ENCODE measurements at regions not wholly inside any gene's neighbourhood (a gene's known extent, or its start where the extent isn't known, plus 50 kb on each side); places are given as distances from the start of the nearest gene placed in this dataset.
A peak's percentile ranks its signal among the peaks of the same experiment; 100 is the strongest.

DNA sequence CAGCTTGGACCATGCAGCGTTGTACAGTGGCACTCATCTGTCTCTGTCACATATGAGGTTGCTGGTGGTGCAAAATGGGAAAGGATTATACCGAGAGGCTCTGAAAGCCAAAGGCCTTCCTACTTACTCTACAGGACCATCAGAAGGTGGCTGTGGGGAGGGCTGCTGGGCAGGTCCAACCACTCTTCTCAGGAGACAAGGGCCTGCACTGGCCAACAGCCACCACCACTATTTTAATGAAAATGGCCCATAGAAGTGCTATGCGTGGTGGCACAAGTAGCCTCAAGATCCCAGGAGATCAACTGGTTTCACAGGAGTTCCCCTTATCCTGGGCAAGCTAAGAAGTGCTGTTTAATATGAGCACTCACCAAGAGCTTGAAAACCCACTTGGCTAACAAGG lies 52.3 kb downstream of the MRPL57 start:
- no peaks in the 10 kb centered on the region for H3K27me3 ChIP-seq (ENCODE audit: control insufficient read depth in 3 of 3, insufficient read depth in 3 of 3, low read depth in 1 of 3, low read length in 3 of 3)
- no peak overlapping the region for H2BK12ac ChIP-seq (ENCODE audit: low read length)
- H4K8ac ChIP-seq (ENCODE audit: low read depth, low read length), result no peak overlapping the region
- H3K23ac ChIP-seq (ENCODE audit: low read depth, low read length, poor library complexity), result no peak overlapping the region
- no peaks in the 10 kb centered on the region for H3K36me3 ChIP-seq (replicated peaks in 1 of 2; ENCODE audit: control insufficient read depth in 2 of 2, insufficient read depth in 2 of 2, low read length in 2 of 2)
- no peak overlapping the region for H2AFZ ChIP-seq (ENCODE audit: low read length)
- H3K4ac ChIP-seq (ENCODE audit: low read length), result no peak overlapping the region
- H3K79me1 ChIP-seq (ENCODE audit: low read depth, low read length), result no peaks in the 10 kb centered on the region
- H3K4me3 ChIP-seq (ENCODE audit: low read length in 2 of 2), result peak overlapping the region in 1 of 2 donors; percentile 37
- H3K14ac ChIP-seq (ENCODE audit: low read length), result no peak overlapping the region
- H3K18ac ChIP-seq (ENCODE audit: low read length), result no peak overlapping the region
- H3K9me3 ChIP-seq (replicated peaks in 1 of 2; ENCODE audit: control insufficient read depth in 2 of 2, insufficient read depth in 1 of 2, low read depth in 1 of 2, low read length in 2 of 2), result no peaks in the 10 kb centered on the region
- no peak for DNase-seq (ENCODE audit: low spot score)
- H2BK120ac ChIP-seq (ENCODE audit: low read depth, low read length), result no peak overlapping the region
- H3K27ac ChIP-seq (replicated peaks; ENCODE audit: low read length), result no peak overlapping the region
- H4K91ac ChIP-seq (ENCODE audit: low read depth, low read length, poor library complexity), result no peak overlapping the region
- no peak overlapping the region for H2AK5ac ChIP-seq (ENCODE audit: low read depth, low read length)
- no peak overlapping the region for H3K9ac ChIP-seq (ENCODE audit: low read depth, low read length, poor library complexity)
- no peaks in the 10 kb centered on the region for H3K4me1 ChIP-seq (ENCODE audit: control insufficient read depth in 2 of 2, insufficient read depth in 1 of 2, low read depth in 1 of 2, low read length in 2 of 2)
- no peak overlapping the region for H3K4me2 ChIP-seq (ENCODE audit: insufficient read depth, low read length, poor library complexity, severe bottlenecking)
- WGBS, 2 donors (ENCODE audit: extremely low coverage in 2 of 2, insufficient read length in 2 of 2, insufficient replicate concordance in 1 of 2), result no CpG with 5 or more reads among the region's 3 CpGs
- no peak overlapping the region for H2BK15ac ChIP-seq (ENCODE audit: low read length)
- H2BK5ac ChIP-seq (ENCODE audit: low read length), result no peak overlapping the region

DNA sequence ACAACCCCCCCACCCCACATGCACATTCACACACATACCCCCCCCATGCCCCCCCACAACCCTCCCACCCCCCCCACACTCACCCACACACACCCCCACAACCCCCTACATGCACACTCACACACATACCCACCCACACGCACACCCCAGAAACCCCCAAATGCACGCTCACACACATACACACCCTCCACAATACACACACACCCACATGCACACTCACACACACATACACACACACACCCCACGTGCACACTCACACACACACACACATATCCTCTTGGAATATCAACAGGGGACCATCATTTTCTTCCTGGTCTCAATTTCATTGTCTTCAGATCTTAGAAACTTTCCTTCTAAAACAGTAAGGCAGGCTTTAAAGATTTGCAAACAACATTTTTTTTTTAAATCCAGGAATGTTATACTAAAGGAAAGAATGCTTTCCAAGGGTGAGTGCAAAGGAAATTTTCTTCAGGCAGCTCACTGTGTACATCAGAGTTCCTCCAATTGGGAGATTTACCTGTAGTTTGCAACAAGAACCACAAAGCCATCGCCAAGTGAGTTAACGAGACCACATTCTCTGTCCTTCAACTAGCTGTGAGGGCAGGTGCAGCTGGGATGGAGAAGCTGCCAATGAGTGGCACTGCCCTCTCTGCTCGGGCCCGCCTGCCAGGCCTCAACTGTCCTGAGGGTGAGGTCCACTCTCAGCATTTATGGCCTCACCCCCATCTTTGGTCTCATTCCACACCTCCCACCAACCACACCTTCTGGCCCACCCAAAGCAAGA lies 53.0 kb downstream of the MRPL57 start:
- no peak overlapping the region for H2AFZ ChIP-seq (ENCODE audit: low read length)
- no peak overlapping the region for H2BK120ac ChIP-seq (ENCODE audit: low read depth, low read length)
- no CpG with 5 or more reads among the region's 7 CpGs for WGBS, 2 donors (ENCODE audit: extremely low coverage in 2 of 2, insufficient read length in 2 of 2, insufficient replicate concordance in 1 of 2)
- H3K14ac ChIP-seq (ENCODE audit: low read length), result peak overlapping the region; percentile 87
- no peak overlapping the region for H3K4ac ChIP-seq (ENCODE audit: low read length)
- H3K9ac ChIP-seq (ENCODE audit: low read depth, low read length, poor library complexity), result no peak overlapping the region
- no peaks in the 10 kb centered on the region for H3K27me3 ChIP-seq (ENCODE audit: control insufficient read depth in 3 of 3, insufficient read depth in 3 of 3, low read depth in 1 of 3, low read length in 3 of 3)
- no peak overlapping the region for H2AK5ac ChIP-seq (ENCODE audit: low read depth, low read length)
- no peak overlapping the region for H3K4me2 ChIP-seq (ENCODE audit: insufficient read depth, low read length, poor library complexity, severe bottlenecking)
- H3K9me3 ChIP-seq (replicated peaks in 1 of 2; ENCODE audit: control insufficient read depth in 2 of 2, insufficient read depth in 1 of 2, low read depth in 1 of 2, low read length in 2 of 2), result no peaks in the 10 kb centered on the region
- no peak overlapping the region for H3K23ac ChIP-seq (ENCODE audit: low read depth, low read length, poor library complexity)
- no peak overlapping the region for H3K18ac ChIP-seq (ENCODE audit: low read length)
- no peak for DNase-seq (ENCODE audit: low spot score)
- no peaks in the 10 kb centered on the region for H3K79me1 ChIP-seq (ENCODE audit: low read depth, low read length)
- no peaks in the 10 kb centered on the region for H3K36me3 ChIP-seq (replicated peaks in 1 of 2; ENCODE audit: control insufficient read depth in 2 of 2, insufficient read depth in 2 of 2, low read length in 2 of 2)
- no peak overlapping the region for H3K27ac ChIP-seq (replicated peaks; ENCODE audit: low read length)
- no peak overlapping the region for H3K4me3 ChIP-seq (ENCODE audit: low read length in 2 of 2)
- no peak overlapping the region for H2BK5ac ChIP-seq (ENCODE audit: low read length)
- H4K8ac ChIP-seq (ENCODE audit: low read depth, low read length), result no peak overlapping the region
- H2BK15ac ChIP-seq (ENCODE audit: low read length), result no peak overlapping the region
- H2BK12ac ChIP-seq (ENCODE audit: low read length), result no peak overlapping the region
- H3K4me1 ChIP-seq (ENCODE audit: control insufficient read depth in 2 of 2, insufficient read depth in 1 of 2, low read depth in 1 of 2, low read length in 2 of 2), result peaks cover 0 to under 1% of the 10 kb centered on the region in 2 donors
- H4K91ac ChIP-seq (ENCODE audit: low read depth, low read length, poor library complexity), result no peak overlapping the region

DNA sequence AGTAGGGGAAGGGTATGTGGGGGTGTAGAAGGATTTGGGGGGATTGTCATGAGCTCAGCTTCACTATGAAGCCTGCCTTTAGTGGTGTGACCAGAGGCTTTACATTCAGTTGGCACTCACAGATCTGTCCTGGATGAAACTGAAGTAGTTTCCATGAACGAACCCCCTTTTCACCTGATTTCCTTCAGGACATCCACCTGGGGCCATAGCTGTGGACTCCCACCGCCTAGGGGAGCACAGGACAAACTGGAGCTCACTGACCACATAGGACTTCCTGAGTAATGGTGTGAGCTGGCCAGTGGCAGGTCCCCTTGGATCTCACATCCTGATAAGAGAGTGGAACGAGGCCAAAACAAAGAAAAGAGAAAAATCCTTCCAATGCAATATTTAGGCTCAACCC lies 54.1 kb downstream of the MRPL57 start:
- H3K18ac ChIP-seq (ENCODE audit: low read length), result no peak overlapping the region
- H3K23ac ChIP-seq (ENCODE audit: low read depth, low read length, poor library complexity), result no peak overlapping the region
- no peak overlapping the region for H3K9ac ChIP-seq (ENCODE audit: low read depth, low read length, poor library complexity)
- H2BK12ac ChIP-seq (ENCODE audit: low read length), result no peak overlapping the region
- no peak overlapping the region for H4K8ac ChIP-seq (ENCODE audit: low read depth, low read length)
- H3K36me3 ChIP-seq (replicated peaks in 1 of 2; ENCODE audit: control insufficient read depth in 2 of 2, insufficient read depth in 2 of 2, low read length in 2 of 2), result no peaks in the 10 kb centered on the region
- H2AFZ ChIP-seq (ENCODE audit: low read length), result no peak overlapping the region
- no peaks in the 10 kb centered on the region for H3K79me1 ChIP-seq (ENCODE audit: low read depth, low read length)
- H3K4me3 ChIP-seq (ENCODE audit: low read length in 2 of 2), result no peak overlapping the region
- WGBS, 2 donors (ENCODE audit: extremely low coverage in 2 of 2, insufficient read length in 2 of 2, insufficient replicate concordance in 1 of 2), result no CpG with 5 or more reads among the region's 3 CpGs
- H3K4me1 ChIP-seq (ENCODE audit: control insufficient read depth in 2 of 2, insufficient read depth in 1 of 2, low read depth in 1 of 2, low read length in 2 of 2), result peaks cover 0 to 1% of the 10 kb centered on the region in 2 donors
- H3K9me3 ChIP-seq (replicated peaks in 1 of 2; ENCODE audit: control insufficient read depth in 2 of 2, insufficient read depth in 1 of 2, low read depth in 1 of 2, low read length in 2 of 2), result no peaks in the 10 kb centered on the region
- no peak for DNase-seq (ENCODE audit: low spot score)
- no peak overlapping the region for H2BK120ac ChIP-seq (ENCODE audit: low read depth, low read length)
- no peak overlapping the region for H3K14ac ChIP-seq (ENCODE audit: low read length)
- no peak overlapping the region for H2BK5ac ChIP-seq (ENCODE audit: low read length)
- H3K4me2 ChIP-seq (ENCODE audit: insufficient read depth, low read length, poor library complexity, severe bottlenecking), result no peak overlapping the region
- H2AK5ac ChIP-seq (ENCODE audit: low read depth, low read length), result no peak overlapping the region
- H3K4ac ChIP-seq (ENCODE audit: low read length), result no peak overlapping the region
- H3K27me3 ChIP-seq (ENCODE audit: control insufficient read depth in 3 of 3, insufficient read depth in 3 of 3, low read depth in 1 of 3, low read length in 3 of 3), result no peaks in the 10 kb centered on the region
- no peak overlapping the region for H4K91ac ChIP-seq (ENCODE audit: low read depth, low read length, poor library complexity)
- H2BK15ac ChIP-seq (ENCODE audit: low read length), result no peak overlapping the region
- no peak overlapping the region for H3K27ac ChIP-seq (replicated peaks; ENCODE audit: low read length)

DNA sequence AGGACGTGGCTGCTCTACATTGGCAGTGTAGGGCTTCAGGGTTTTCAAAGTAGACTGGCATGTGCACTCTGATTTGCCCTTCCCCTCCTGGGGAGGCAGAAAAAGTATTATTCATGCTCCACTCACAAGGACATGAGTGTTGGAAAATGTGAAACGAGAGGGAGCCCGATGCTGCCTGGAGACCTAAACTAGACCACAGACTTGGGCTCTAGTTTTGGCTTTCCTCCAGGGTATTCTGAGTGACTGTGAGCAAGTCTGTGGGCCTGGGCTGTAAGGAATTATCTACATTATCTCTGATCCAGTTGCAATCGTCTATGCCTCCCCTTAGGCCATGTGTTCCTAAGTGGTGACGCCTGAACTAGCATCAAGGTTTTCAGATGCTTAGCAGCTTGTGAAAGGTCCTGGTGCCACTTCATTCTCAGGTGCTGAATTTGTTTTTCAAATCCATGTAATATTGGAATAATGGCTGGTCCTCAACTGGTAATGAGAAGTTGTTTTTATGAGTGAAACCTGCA lies 55.0 kb downstream of the MRPL57 start:
- no peaks in the 10 kb centered on the region for H3K9me3 ChIP-seq (replicated peaks in 1 of 2; ENCODE audit: control insufficient read depth in 2 of 2, insufficient read depth in 1 of 2, low read depth in 1 of 2, low read length in 2 of 2)
- no peak overlapping the region for H3K9ac ChIP-seq (ENCODE audit: low read depth, low read length, poor library complexity)
- H3K4me1 ChIP-seq (ENCODE audit: control insufficient read depth in 2 of 2, insufficient read depth in 1 of 2, low read depth in 1 of 2, low read length in 2 of 2), result peaks cover 0 to 1% of the 10 kb centered on the region in 2 donors
- H2AK5ac ChIP-seq (ENCODE audit: low read depth, low read length), result no peak overlapping the region
- H2BK120ac ChIP-seq (ENCODE audit: low read depth, low read length), result no peak overlapping the region
- no peaks in the 10 kb centered on the region for H3K27me3 ChIP-seq (ENCODE audit: control insufficient read depth in 3 of 3, insufficient read depth in 3 of 3, low read depth in 1 of 3, low read length in 3 of 3)
- WGBS, 2 donors (ENCODE audit: extremely low coverage in 2 of 2, insufficient read length in 2 of 2, insufficient replicate concordance in 1 of 2), result no CpG with 5 or more reads among the region's 5 CpGs
- no peak overlapping the region for H3K14ac ChIP-seq (ENCODE audit: low read length)
- H3K4me2 ChIP-seq (ENCODE audit: insufficient read depth, low read length, poor library complexity, severe bottlenecking), result no peak overlapping the region
- no peak overlapping the region for H2BK12ac ChIP-seq (ENCODE audit: low read length)
- H3K23ac ChIP-seq (ENCODE audit: low read depth, low read length, poor library complexity), result no peak overlapping the region
- no peak overlapping the region for H3K27ac ChIP-seq (replicated peaks; ENCODE audit: low read length)
- H4K8ac ChIP-seq (ENCODE audit: low read depth, low read length), result no peak overlapping the region
- no peak overlapping the region for H4K91ac ChIP-seq (ENCODE audit: low read depth, low read length, poor library complexity)
- H2AFZ ChIP-seq (ENCODE audit: low read length), result no peak overlapping the region
- no peak overlapping the region for H2BK5ac ChIP-seq (ENCODE audit: low read length)
- H2BK15ac ChIP-seq (ENCODE audit: low read length), result no peak overlapping the region
- no peak overlapping the region for H3K18ac ChIP-seq (ENCODE audit: low read length)
- H3K4ac ChIP-seq (ENCODE audit: low read length), result no peak overlapping the region
- no peaks in the 10 kb centered on the region for H3K79me1 ChIP-seq (ENCODE audit: low read depth, low read length)
- H3K4me3 ChIP-seq (ENCODE audit: low read length in 2 of 2), result no peak overlapping the region
- no peak for DNase-seq (ENCODE audit: low spot score)
- no peaks in the 10 kb centered on the region for H3K36me3 ChIP-seq (replicated peaks in 1 of 2; ENCODE audit: control insufficient read depth in 2 of 2, insufficient read depth in 2 of 2, low read length in 2 of 2)
